SK-N-SH (cell line): ENCODE measurements at regions not wholly inside any gene's neighbourhood (a gene's known extent, or its start where the extent isn't known, plus 50 kb on each side); places are given as distances from the start of the nearest gene placed in this dataset.

ENCODE experiments used
- CTCF ChIA-PET: fragments of 300-600, 350-600 bp; formaldehyde crosslinking; extraction: SDS; loops from one replicate; lab custom pipeline; 2021; lab: Yijun Ruan, JAX
- POLR2A ChIA-PET: fragments of 350-600 bp; sonication (Branson Sonifier 250); formaldehyde crosslinking; extraction: SDS; loops from one replicate; lab custom pipeline; 2020; ENCODE audit warnings: antibody characterized with exemption, inconsistent platforms; lab: Yijun Ruan, JAX
- DNase-seq: peaks from one replicate; pipeline ENCODE4 v3.0.0; 2012
- H2AFZ ChIP-seq: fragments of 200-600 bp; sonication (generic); 2 replicates; pipeline ENCODE4 v1.8.1; 2016; ENCODE audit warnings: antibody characterized with exemption, mild to moderate bottlenecking, low read depth
- H3F3A ChIP-seq: fragments of 200-600 bp; sonication (generic); replicated peaks from 2 replicates; pipeline ENCODE3; 2016; ENCODE audit warnings: antibody characterized with exemption, mild to moderate bottlenecking; ENCODE audit not compliant: insufficient read depth
- H3K27ac ChIP-seq, 2 experiments: fragments of 200-500 bp in 1 of 2; fragments of 200-600 bp in 1 of 2; sonication (Bioruptor generic) in 1 of 2; sonication (generic), shearing (Covaris generic) in 1 of 2; 2 replicates each; pipeline versions ENCODE4 v1.5.1 to v1.6.1; 2014 to 2016; ENCODE audit warnings: low read depth in 2 of 2, inconsistent platforms in 1 of 2, low read length in 1 of 2, mild to moderate bottlenecking in 1 of 2, mixed read lengths in 1 of 2
- H3K27me3 ChIP-seq: fragments of 200-600 bp; sonication (generic), shearing (Covaris generic); 2 replicates; pipeline ENCODE4 v1.6.1; 2016; ENCODE audit warnings: mixed run types; ENCODE audit not compliant: insufficient read depth
- H3K36me3 ChIP-seq, 2 experiments: fragments of 200-500 bp in 1 of 2; fragments of 200-600 bp in 1 of 2; sonication (Bioruptor generic) in 1 of 2; sonication (generic) in 1 of 2; replicated peaks in 1 of 2; 2 replicates each; pipeline versions ENCODE3 to v1.5.1; 2014 to 2016; ENCODE audit warnings: low read length in 1 of 2, mild to moderate bottlenecking in 1 of 2; ENCODE audit not compliant: insufficient read depth in 2 of 2, control insufficient read depth in 1 of 2
- H3K4me1 ChIP-seq, 2 experiments: fragments of 200-500 bp in 1 of 2; fragments of 200-600 bp in 1 of 2; sonication (Bioruptor generic) in 1 of 2; sonication (generic), shearing (Covaris generic) in 1 of 2; 2 replicates each; pipeline versions ENCODE4 v1.5.1 to v1.6.1; 2014 to 2016; ENCODE audit warnings: low read depth in 1 of 2, low read length in 1 of 2, mixed run types in 1 of 2; ENCODE audit not compliant: insufficient read depth in 2 of 2, control insufficient read depth in 1 of 2
- H3K4me2 ChIP-seq: fragments of 200-600 bp; sonication (generic), shearing (Covaris generic); 2 replicates; pipeline ENCODE4 v1.6.1; 2017; ENCODE audit warnings: mixed run types
- H3K4me3 ChIP-seq, 2 experiments: fragments of 200-500 bp in 1 of 2; fragments of 200-600 bp in 1 of 2; sonication (Bioruptor generic) in 1 of 2; sonication (generic), shearing (Covaris generic) in 1 of 2; 2 replicates each; pipeline versions ENCODE4 v1.5.1 to v1.8.1; 2014 to 2016; ENCODE audit warnings: low read depth in 2 of 2, inconsistent platforms in 1 of 2, low read length in 1 of 2, mild to moderate bottlenecking in 1 of 2, mixed read lengths in 1 of 2, moderate library complexity in 1 of 2
- H3K79me2 ChIP-seq: fragments of 200-600 bp; sonication (generic); 2 replicates; pipeline ENCODE4 v1.8.1; 2017; ENCODE audit warnings: mild to moderate bottlenecking; ENCODE audit not compliant: insufficient read depth
- H3K9ac ChIP-seq: fragments of 200-600 bp; sonication (generic); 2 replicates; pipeline ENCODE4 v1.6.1; 2017; ENCODE audit warnings: mixed run types
- H3K9me2 ChIP-seq: fragments of 200-600 bp; sonication (generic); 2 replicates; pipeline ENCODE4 v1.6.1; 2017; ENCODE audit warnings: mixed run types
- H3K9me3 ChIP-seq: fragments of 200-600 bp; sonication (generic); 2 replicates; pipeline ENCODE4 v1.6.1; 2017; ENCODE audit warnings: mixed run types, mild to moderate bottlenecking, moderate library complexity
- H4K20me1 ChIP-seq: fragments of 200-600 bp; sonication (generic); 2 replicates; pipeline ENCODE4 v1.6.1; 2017; ENCODE audit warnings: mild to moderate bottlenecking, mixed run types; ENCODE audit not compliant: insufficient read depth
- EZH2phosphoT487 ChIP-seq: fragments of 200-600 bp; sonication (generic); IDR thresholded peaks from 2 replicates; pipeline ENCODE4 v1.6.1; 2017; ENCODE audit warnings: low read depth, mixed run types, mild to moderate bottlenecking, antibody characterized with exemption, moderate library complexity, borderline replicate concordance
- FOXJ3 ChIP-seq: sonication (generic); formaldehyde crosslinking; IDR thresholded peaks from 2 replicates; pipeline ENCODE4 v1.5.1; 2020; ENCODE audit warnings: mild to moderate bottlenecking, missing genetic modification reagents
- FOXM1 ChIP-seq: IDR thresholded peaks from 2 replicates; pipeline ENCODE4 v1.4.0; 2012; ENCODE audit warnings: low read depth, mild to moderate bottlenecking
- GATA2 ChIP-seq: sonication (generic); formaldehyde crosslinking; IDR thresholded peaks from 2 replicates; pipeline ENCODE4 v1.5.0; 2020; ENCODE audit warnings: mild to moderate bottlenecking, missing genetic modification reagents
- MEF2A ChIP-seq: IDR thresholded peaks from 2 replicates; pipeline ENCODE4 v1.4.0; 2012; ENCODE audit warnings: low read depth, borderline replicate concordance
- MXI1 ChIP-seq: IDR thresholded peaks from 2 replicates; pipeline ENCODE4 v1.6.1; 2012; ENCODE audit warnings: mild to moderate bottlenecking, low read depth, low read length, improper control_type of control experiment
- NRF1 ChIP-seq: IDR thresholded peaks from 2 replicates; pipeline ENCODE4 v1.6.1; 2012; ENCODE audit warnings: low read depth, mild to moderate bottlenecking, low read length
- POLR2AphosphoS5 ChIP-seq: IDR thresholded peaks from 2 replicates; pipeline ENCODE4 v1.6.1; 2012; ENCODE audit warnings: low read depth, low read length
- RAD21 ChIP-seq: IDR thresholded peaks from 2 replicates; pipeline ENCODE4 v1.6.1; 2012; ENCODE audit warnings: mild to moderate bottlenecking, low read length
- RCOR1 ChIP-seq: fragments of 150-350 bp; IDR thresholded peaks from 2 replicates; pipeline ENCODE4 v1.6.1; 2017; ENCODE audit warnings: antibody characterized with exemption, low read length
- RFX5 ChIP-seq: IDR thresholded peaks from 2 replicates; pipeline ENCODE4 v1.6.1; 2012; ENCODE audit warnings: mild to moderate bottlenecking, improper control_type of control experiment, low read length
- RXRA ChIP-seq: IDR thresholded peaks from 2 replicates; pipeline ENCODE4 v1.4.0; 2012; ENCODE audit warnings: low read depth, mild to moderate bottlenecking, borderline replicate concordance
- SMC3 ChIP-seq: IDR thresholded peaks from 2 replicates; pipeline ENCODE4 v1.6.1; 2012; ENCODE audit warnings: low read depth, low read length, improper control_type of control experiment
- TCF12 ChIP-seq: IDR thresholded peaks from 2 replicates; pipeline ENCODE4 v1.4.0; 2012
- TEAD4 ChIP-seq: IDR thresholded peaks from 2 replicates; pipeline ENCODE4 v1.4.0; 2012; ENCODE audit warnings: mild to moderate bottlenecking, borderline replicate concordance; ENCODE audit not compliant: insufficient read depth
- YY1 ChIP-seq: IDR thresholded peaks from 2 replicates; pipeline ENCODE4 v1.4.0; 2012; ENCODE audit warnings: low read depth, mild to moderate bottlenecking
- WGBS: methylation state at CpG from one replicate; pipeline ENCODE4 v1.1.6; 2017; ENCODE audit warnings: low lambda C conversion rate; 5-methylcytosine and 5-hydroxymethylcytosine counted together
- TF ChIP-seq, protein P1 (sequence below): IDR thresholded peaks from 2 replicates; pipeline ENCODE4 v1.4.0; 2012; ENCODE audit warnings: low read depth
- TF ChIP-seq, protein P2 (sequence below): fragments of 150-350 bp; IDR thresholded peaks from 2 replicates; pipeline ENCODE4 v1.6.1; 2016; ENCODE audit warnings: mild to moderate bottlenecking, low read depth, low read length
- TF ChIP-seq, protein P3 (sequence below): fragments of 150-350 bp; IDR thresholded peaks from 2 replicates; pipeline ENCODE4 v1.6.1; 2017; ENCODE audit warnings: antibody characterized with exemption, low read length, low read depth, borderline replicate concordance
- TF ChIP-seq, protein P4 (sequence below): IDR thresholded peaks from 2 replicates; pipeline ENCODE4 v1.4.0; 2012; ENCODE audit warnings: low read depth, borderline replicate concordance
- TF ChIP-seq, protein P5 (sequence below): IDR thresholded peaks from 2 replicates; pipeline ENCODE4; 2012

DNA sequence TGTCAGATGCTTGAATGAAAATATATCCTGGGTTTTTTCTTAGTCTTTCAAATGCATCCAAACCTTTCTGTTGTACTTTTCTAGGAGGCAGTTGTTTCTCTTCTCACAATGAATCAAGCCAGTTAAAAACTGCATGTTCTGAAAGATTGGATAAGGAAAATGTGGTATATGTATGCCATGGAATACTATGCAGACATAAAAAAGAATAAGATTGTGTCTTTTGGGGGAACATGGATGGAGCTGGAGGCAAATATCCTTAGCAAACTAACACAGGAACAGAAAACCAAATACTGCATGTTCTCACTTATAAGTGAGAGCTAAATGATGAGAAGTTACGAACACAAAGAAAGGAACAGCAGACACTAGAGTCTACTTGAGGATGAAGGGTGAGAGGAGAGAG lies 51.7 kb upstream of the MAPK4 start:
- no peaks in the 10 kb centered on the region for H3K9me2 ChIP-seq
- no peak overlapping the region for H2AFZ ChIP-seq
- DNase-seq, result no peak
- no peak overlapping the region for H3K9ac ChIP-seq
- TF ChIP-seq MEF2A (no peak), FOXM1 (no peak), RXRA (no peak), SMC3 (no peak), TCF12 (no peak), RAD21 (no peak), POLR2AphosphoS5 (no peak), MXI1 (no peak)
- TF ChIP-seq, protein P1, sequence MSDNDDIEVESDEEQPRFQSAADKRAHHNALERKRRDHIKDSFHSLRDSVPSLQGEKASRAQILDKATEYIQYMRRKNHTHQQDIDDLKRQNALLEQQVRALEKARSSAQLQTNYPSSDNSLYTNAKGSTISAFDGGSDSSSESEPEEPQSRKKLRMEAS, result no peak
- TF ChIP-seq, protein P2, sequence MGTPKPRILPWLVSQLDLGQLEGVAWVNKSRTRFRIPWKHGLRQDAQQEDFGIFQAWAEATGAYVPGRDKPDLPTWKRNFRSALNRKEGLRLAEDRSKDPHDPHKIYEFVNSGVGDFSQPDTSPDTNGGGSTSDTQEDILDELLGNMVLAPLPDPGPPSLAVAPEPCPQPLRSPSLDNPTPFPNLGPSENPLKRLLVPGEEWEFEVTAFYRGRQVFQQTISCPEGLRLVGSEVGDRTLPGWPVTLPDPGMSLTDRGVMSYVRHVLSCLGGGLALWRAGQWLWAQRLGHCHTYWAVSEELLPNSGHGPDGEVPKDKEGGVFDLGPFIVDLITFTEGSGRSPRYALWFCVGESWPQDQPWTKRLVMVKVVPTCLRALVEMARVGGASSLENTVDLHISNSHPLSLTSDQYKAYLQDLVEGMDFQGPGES, result no peak
- TF ChIP-seq, protein P3, sequence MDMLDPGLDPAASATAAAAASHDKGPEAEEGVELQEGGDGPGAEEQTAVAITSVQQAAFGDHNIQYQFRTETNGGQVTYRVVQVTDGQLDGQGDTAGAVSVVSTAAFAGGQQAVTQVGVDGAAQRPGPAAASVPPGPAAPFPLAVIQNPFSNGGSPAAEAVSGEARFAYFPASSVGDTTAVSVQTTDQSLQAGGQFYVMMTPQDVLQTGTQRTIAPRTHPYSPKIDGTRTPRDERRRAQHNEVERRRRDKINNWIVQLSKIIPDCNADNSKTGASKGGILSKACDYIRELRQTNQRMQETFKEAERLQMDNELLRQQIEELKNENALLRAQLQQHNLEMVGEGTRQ, result no peak
- H3K9me3 ChIP-seq, result no peaks in the 10 kb centered on the region
- H3K4me3 ChIP-seq, result no peak overlapping the region
- H3F3A ChIP-seq, result no peaks in the 10 kb centered on the region
- H3K4me1 ChIP-seq, result no peaks in the 10 kb centered on the region
- H3K27ac ChIP-seq, result no peak overlapping the region
- no peak overlapping the region for H3K4me2 ChIP-seq
- no peaks in the 10 kb centered on the region for H3K36me3 ChIP-seq
- POLR2A ChIA-PET, result no interaction called here
- no peaks in the 10 kb centered on the region for H3K79me2 ChIP-seq
- CTCF ChIA-PET, result interaction anchor here (0.7 to 2.7 kb wide), 11 partner anchors 10 to 311 kb away, joined by 3 to 10 read pairs (median 4); partner anchors contain the start of gene MAPK4
- H3K27me3 ChIP-seq, result no peaks in the 10 kb centered on the region
- H4K20me1 ChIP-seq, result no peaks in the 10 kb centered on the region
- WGBS, result 62% methylated on average over 1 of the region's 1 CpG

DNA sequence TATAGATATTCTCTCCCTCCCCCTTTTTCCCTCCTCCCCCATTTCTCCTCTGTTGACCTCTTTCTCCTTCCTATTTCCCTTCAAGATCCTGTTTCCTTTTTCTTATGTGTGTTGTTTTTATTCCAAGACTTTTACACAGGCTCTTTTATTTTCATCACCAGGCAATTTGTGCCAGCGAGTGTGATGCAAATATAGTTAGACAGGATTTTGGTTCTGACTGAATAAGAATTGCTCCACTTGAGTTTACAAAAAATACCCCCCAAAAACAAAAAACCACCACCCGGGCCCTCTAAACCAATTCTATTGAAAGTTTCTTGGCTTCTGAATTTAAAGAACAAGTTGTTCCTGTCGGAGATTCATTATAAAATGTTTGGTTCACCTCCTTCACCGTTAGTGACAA lies 50.9 kb upstream of the MAPK4 start:
- Histone ChIP-seq H3K4me3 (no peak overlapping the region), H3K4me1 (no peaks in the 10 kb centered on the region; a peak in 1 of 4 replicates), H3K79me2 (no peaks in the 10 kb centered on the region), H4K20me1 (no peaks in the 10 kb centered on the region), H3K27me3 (no peaks in the 10 kb centered on the region), H3K36me3 (no peaks in the 10 kb centered on the region), H2AFZ (no peak overlapping the region), H3K9ac (no peak overlapping the region), H3K4me2 (no peak overlapping the region), H3K27ac (no peak overlapping the region), H3K9me3 (no peaks in the 10 kb centered on the region), H3F3A (no peaks in the 10 kb centered on the region), H3K9me2 (no peaks in the 10 kb centered on the region)
- WGBS, result 28% methylated on average over 4 of the region's 4 CpGs
- CTCF ChIA-PET, result interaction anchor here (1.1 kb wide), 2 partner anchors 14 to 78 kb away, joined by 3 read pairs; no protein-coding TSS in a partner anchor
- POLR2A ChIA-PET, result no interaction called here
- no peak for DNase-seq
- TF ChIP-seq, protein P3, result no peak
- TF ChIP-seq RXRA (no peak), MEF2A (no peak), YY1 (no peak), EZH2phosphoT487 (no peak), GATA2 (CRISPR knock-in tag) (no peak), TEAD4 (no peak), FOXM1 (no peak), NRF1 (no peak), FOXJ3 (no peak), RCOR1 (no peak), RFX5 (no peak)
- TF ChIP-seq, protein P4, sequence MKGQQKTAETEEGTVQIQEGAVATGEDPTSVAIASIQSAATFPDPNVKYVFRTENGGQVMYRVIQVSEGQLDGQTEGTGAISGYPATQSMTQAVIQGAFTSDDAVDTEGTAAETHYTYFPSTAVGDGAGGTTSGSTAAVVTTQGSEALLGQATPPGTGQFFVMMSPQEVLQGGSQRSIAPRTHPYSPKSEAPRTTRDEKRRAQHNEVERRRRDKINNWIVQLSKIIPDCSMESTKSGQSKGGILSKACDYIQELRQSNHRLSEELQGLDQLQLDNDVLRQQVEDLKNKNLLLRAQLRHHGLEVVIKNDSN, result no peak
- TF ChIP-seq, protein P2, result no peak
- TF ChIP-seq, protein P5, sequence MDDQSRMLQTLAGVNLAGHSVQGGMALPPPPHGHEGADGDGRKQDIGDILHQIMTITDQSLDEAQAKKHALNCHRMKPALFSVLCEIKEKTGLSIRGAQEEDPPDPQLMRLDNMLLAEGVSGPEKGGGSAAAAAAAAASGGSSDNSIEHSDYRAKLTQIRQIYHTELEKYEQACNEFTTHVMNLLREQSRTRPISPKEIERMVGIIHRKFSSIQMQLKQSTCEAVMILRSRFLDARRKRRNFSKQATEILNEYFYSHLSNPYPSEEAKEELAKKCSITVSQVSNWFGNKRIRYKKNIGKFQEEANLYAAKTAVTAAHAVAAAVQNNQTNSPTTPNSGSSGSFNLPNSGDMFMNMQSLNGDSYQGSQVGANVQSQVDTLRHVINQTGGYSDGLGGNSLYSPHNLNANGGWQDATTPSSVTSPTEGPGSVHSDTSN, result no peak
